GM23248 (cell line): ENCODE measurements at regions not wholly inside any gene's neighbourhood (a gene's known extent, or its start where the extent isn't known, plus 50 kb on each side); places are given as distances from the start of the nearest gene placed in this dataset.

Experiments used
- EZH2 ChIP-seq: fragments of 200-600 bp; sonication (generic); IDR thresholded peaks from 2 replicates; pipeline ENCODE4 v1.6.1; 2018; ENCODE audit warnings: antibody characterized with exemption, mild to moderate bottlenecking; ENCODE audit not compliant: insufficient read depth, poor library complexity, severe bottlenecking
- EZH2phosphoT487 ChIP-seq: fragments of 200-600 bp; sonication (generic); IDR thresholded peaks from 2 replicates; pipeline ENCODE4 v1.6.1; 2018; ENCODE audit warnings: antibody characterized with exemption, moderate library complexity, mild to moderate bottlenecking, low read depth; ENCODE audit not compliant: insufficient read depth

DNA sequence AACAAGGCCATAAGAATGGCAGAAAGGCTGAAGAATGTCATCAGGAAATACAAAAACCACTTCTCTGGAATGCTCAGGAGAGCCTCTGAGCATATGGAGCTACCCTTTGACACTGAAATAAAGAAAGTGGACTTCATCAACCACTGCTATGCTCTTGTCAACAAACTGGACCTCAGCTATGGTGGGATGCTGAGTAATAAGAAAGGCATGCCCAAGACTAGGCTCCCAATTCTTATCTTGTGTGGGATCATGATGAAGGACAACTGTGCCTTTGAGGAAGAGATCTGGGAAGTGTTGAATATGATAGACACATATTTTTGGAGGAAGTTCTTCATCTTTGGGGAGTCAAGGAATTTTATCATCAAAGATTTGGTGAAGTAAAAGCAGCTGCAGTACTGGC, 86.9 kb upstream of the MAGEB16 start:
- TF ChIP-seq EZH2, result no peak
- TF ChIP-seq EZH2phosphoT487, result no peak
